ENCODE measurements at regions not wholly inside any gene's neighbourhood (a gene's known extent, or its start where the extent isn't known, plus 50 kb on each side); places are given as distances from the start of the nearest gene placed in this dataset.

DNA sequence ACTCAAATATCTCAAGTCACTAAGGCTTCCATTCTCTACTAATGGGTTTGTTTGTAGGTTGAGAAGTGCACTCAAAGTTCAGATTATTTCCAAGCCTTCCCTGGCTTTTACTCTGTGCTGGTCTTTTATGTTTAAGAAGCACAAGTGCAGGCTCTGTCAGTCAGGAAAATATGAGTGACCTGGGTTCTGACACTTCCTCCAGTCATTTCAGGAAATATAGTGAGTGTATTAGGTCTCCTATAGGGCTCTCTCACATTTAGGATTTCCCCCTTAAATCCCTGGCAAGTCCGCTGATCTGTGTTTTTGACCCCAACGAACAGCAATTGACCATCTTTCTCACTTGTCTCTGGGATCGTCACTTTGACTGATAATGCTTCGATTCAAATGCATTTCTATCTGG, 210.2 kb downstream of the ARPP21 start:
- 78 to 90% methylated on average over 4 of the region's 4 CpGs for WGBS, 2 donors
- H3K27me3 ChIP-seq (ENCODE audit: control insufficient read depth in 3 of 3, insufficient read depth in 3 of 3, low read length in 2 of 3): no peaks in the 10 kb centered on the region
- DNase-seq (no peak), ATAC-seq (ENCODE audit: insufficient read depth, low FRiP score) (no peak)
- H3K4me1 ChIP-seq (ENCODE audit: control insufficient read depth in 5 of 5, insufficient read depth in 5 of 5, low read length in 5 of 5): no peaks in the 10 kb centered on the region
- H3K4me3 ChIP-seq: no peak overlapping the region
- no peak for TF ChIP-seq CTCF (IDR thresholded peaks at IDR 0.05; ENCODE audit: control extremely low read depth, extremely low read depth)
- H3K36me3 ChIP-seq (ENCODE audit: control insufficient read depth in 4 of 4, insufficient read depth in 4 of 4, low read length in 4 of 4): no peaks in the 10 kb centered on the region
- no peak overlapping the region for H3K27ac ChIP-seq (ENCODE audit: low read depth in 1 of 2, low read length in 1 of 2)
- H3K9me3 ChIP-seq (ENCODE audit: control insufficient read depth in 4 of 4, insufficient read depth in 3 of 4, low read length in 3 of 4): no peaks in the 10 kb centered on the region
- H3K9ac ChIP-seq (ENCODE audit: insufficient read depth in 1 of 2, low read length in 2 of 2): no peak overlapping the region

GRCh38 chr3:35849963-35850362, 210.6 kb downstream of the ARPP21 start:
- TF ChIP-seq CTCF (IDR thresholded peaks at IDR 0.05; ENCODE audit: control extremely low read depth, extremely low read depth): no peak
- DNase-seq (no peak), ATAC-seq (ENCODE audit: insufficient read depth, low FRiP score) (no peak)
- Histone ChIP-seq H3K9ac (ENCODE audit: insufficient read depth in 1 of 2, low read length in 2 of 2) (no peak overlapping the region), H3K36me3 (ENCODE audit: control insufficient read depth in 4 of 4, insufficient read depth in 4 of 4, low read length in 4 of 4) (no peaks in the 10 kb centered on the region), H3K9me3 (ENCODE audit: control insufficient read depth in 4 of 4, insufficient read depth in 3 of 4, low read length in 3 of 4) (no peaks in the 10 kb centered on the region), H3K27me3 (ENCODE audit: control insufficient read depth in 3 of 3, insufficient read depth in 3 of 3, low read length in 2 of 3) (no peaks in the 10 kb centered on the region), H3K4me3 (no peak overlapping the region), H3K4me1 (ENCODE audit: control insufficient read depth in 5 of 5, insufficient read depth in 5 of 5, low read length in 5 of 5) (no peaks in the 10 kb centered on the region), H3K27ac (ENCODE audit: low read depth in 1 of 2, low read length in 1 of 2) (no peak overlapping the region)
- WGBS, 2 donors: 75 to 93% methylated on average over 1 of the region's 1 CpG

DNA sequence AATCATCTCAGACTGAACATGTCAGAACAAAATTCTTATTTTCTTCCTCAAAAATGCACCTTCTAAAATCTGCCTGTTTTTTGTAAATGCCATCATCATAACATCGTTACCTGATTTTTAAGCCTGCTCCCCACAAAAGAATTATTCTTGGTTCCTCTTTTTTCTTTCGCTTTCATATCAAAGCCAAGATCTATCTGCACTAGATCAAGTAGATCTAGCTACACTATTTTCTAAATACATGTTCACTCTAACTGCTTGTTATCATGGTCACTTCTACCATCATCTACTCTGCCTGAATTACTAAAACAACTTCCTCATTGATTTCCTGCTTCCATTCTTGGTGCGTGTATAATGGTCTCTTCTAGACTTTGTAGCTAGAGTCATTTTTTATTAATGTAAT, 217.7 kb downstream of the ARPP21 start:
- TF ChIP-seq CTCF (IDR thresholded peaks at IDR 0.05; ENCODE audit: control extremely low read depth, extremely low read depth): no peak
- H3K4me1 ChIP-seq (ENCODE audit: control insufficient read depth in 5 of 5, insufficient read depth in 5 of 5, low read length in 5 of 5): peaks cover 0 to 9% (median 0%) of the 10 kb centered on the region in 5 donors
- H3K4me3 ChIP-seq: no peak overlapping the region
- no peak overlapping the region for H3K9ac ChIP-seq (ENCODE audit: insufficient read depth in 1 of 2, low read length in 2 of 2)
- no peaks in the 10 kb centered on the region for H3K36me3 ChIP-seq (ENCODE audit: control insufficient read depth in 4 of 4, insufficient read depth in 4 of 4, low read length in 4 of 4)
- ATAC-seq (ENCODE audit: insufficient read depth, low FRiP score) (no peak), DNase-seq (no peak)
- no peak overlapping the region for H3K27ac ChIP-seq (ENCODE audit: low read depth in 1 of 2, low read length in 1 of 2)
- peaks cover 0 to 3% (median 0%) of the 10 kb centered on the region in 4 donors for H3K9me3 ChIP-seq (ENCODE audit: control insufficient read depth in 4 of 4, insufficient read depth in 3 of 4, low read length in 3 of 4)
- WGBS, 2 donors: 34 to 57% methylated on average over 3 of the region's 3 CpGs
- no peaks in the 10 kb centered on the region for H3K27me3 ChIP-seq (ENCODE audit: control insufficient read depth in 3 of 3, insufficient read depth in 3 of 3, low read length in 2 of 3)

DNA sequence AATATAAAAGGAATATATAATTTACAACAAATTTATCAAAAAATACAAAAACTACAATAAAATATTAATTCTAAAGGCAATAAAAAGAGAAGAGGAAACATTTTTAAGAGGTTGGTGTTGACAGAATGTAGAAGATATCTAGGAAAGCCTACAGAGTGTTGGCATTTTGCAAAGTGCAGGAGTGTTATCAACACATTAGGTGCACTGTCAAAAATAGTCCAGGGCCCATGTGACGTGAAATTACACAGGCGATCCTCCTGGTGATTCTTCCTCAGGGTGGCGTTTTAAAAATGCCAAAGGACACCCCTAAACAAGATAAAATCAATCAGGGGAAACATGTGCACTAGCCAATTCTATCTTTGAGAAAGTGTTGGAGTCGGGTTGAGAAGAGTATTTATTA, 222.7 kb downstream of the ARPP21 start:
- H3K4me1 ChIP-seq (ENCODE audit: control insufficient read depth in 5 of 5, insufficient read depth in 5 of 5, low read length in 5 of 5): peaks cover 0 to 9% (median 0%) of the 10 kb centered on the region in 5 donors
- H3K9ac ChIP-seq (ENCODE audit: insufficient read depth in 1 of 2, low read length in 2 of 2): no peak overlapping the region
- 83 to 92% methylated on average over 4 of the region's 4 CpGs for WGBS, 2 donors
- ATAC-seq (ENCODE audit: insufficient read depth, low FRiP score): no peak
- no peaks in the 10 kb centered on the region for H3K27me3 ChIP-seq (ENCODE audit: control insufficient read depth in 3 of 3, insufficient read depth in 3 of 3, low read length in 2 of 3)
- DNase-seq: no peak
- H3K9me3 ChIP-seq (ENCODE audit: control insufficient read depth in 4 of 4, insufficient read depth in 3 of 4, low read length in 3 of 4): no peaks in the 10 kb centered on the region
- H3K4me3 ChIP-seq: no peak overlapping the region
- TF ChIP-seq CTCF (IDR thresholded peaks at IDR 0.05; ENCODE audit: control extremely low read depth, extremely low read depth): no peak
- no peak overlapping the region for H3K27ac ChIP-seq (ENCODE audit: low read depth in 1 of 2, low read length in 1 of 2)
- H3K36me3 ChIP-seq (ENCODE audit: control insufficient read depth in 4 of 4, insufficient read depth in 4 of 4, low read length in 4 of 4): no peaks in the 10 kb centered on the region

Data from lung (tissue), 11 donors.